Mesodermal cell (in vitro differentiated cells): ENCODE measurements at regions not wholly inside any gene's neighbourhood (a gene's known extent, or its start where the extent isn't known, plus 50 kb on each side); places are given as distances from the start of the nearest gene placed in this dataset.

ENCODE experiments used
- H3K27ac ChIP-seq: 2 replicates; pipeline ENCODE4 v1.7.0; 2013; ENCODE audit warnings: mild to moderate bottlenecking, low read depth, low read length, moderate library complexity; ENCODE audit not compliant: severe bottlenecking
- H3K36me3 ChIP-seq: 2 replicates; pipeline ENCODE4 v1.7.1; 2013; ENCODE audit warnings: mild to moderate bottlenecking, low read length, moderate library complexity; ENCODE audit not compliant: control insufficient read depth, insufficient read depth
- H3K4me1 ChIP-seq: one replicate; pipeline ENCODE4 v1.7.1; 2013; ENCODE audit warnings: mild to moderate bottlenecking, low read length; ENCODE audit not compliant: insufficient read depth, control insufficient read depth, poor library complexity, severe bottlenecking
- H3K4me3 ChIP-seq: 2 replicates; pipeline ENCODE4 v1.7.0; 2013; ENCODE audit warnings: low read length, control low read depth, mild to moderate bottlenecking; ENCODE audit not compliant: insufficient read depth, poor library complexity, severe bottlenecking; ENCODE audit errors: extremely low read depth
- H3K9me3 ChIP-seq: 2 replicates; pipeline ENCODE4 v1.7.1; 2013; ENCODE audit warnings: mild to moderate bottlenecking, low read length, moderate library complexity; ENCODE audit not compliant: control insufficient read depth
- WGBS, 2 experiments: methylation state at CpG; one replicate each; pipeline ENCODE4 v1.1.5; 2013; ENCODE audit warnings: missing lambda C conversion rate in 2 of 2; ENCODE audit not compliant: insufficient coverage in 2 of 2; 5-methylcytosine and 5-hydroxymethylcytosine counted together

DNA sequence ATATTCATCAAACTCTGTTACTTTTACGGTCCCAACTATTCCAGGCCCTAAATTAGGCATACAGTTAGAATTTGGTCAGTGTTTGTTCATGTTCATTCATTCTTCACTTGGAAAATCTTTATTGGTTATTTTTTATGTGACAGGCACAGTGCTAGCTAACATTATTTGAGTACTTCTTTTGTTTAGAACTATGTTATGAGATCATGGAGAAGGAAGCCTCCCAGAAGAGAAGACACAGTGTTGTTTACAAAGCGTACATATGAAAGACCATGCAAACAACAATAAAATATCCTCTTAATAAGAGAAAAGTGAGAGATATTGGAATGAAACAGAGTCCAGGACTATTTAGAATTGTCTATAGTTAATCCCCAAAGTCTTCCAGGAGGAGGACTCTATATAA lies 399.2 kb downstream of the LRIG3 start:
- Histone ChIP-seq H3K4me1 (no peaks in the 10 kb centered on the region), H3K36me3 (no peaks in the 10 kb centered on the region), H3K4me3 (no peak overlapping the region), H3K9me3 (peaks cover 17% of the 10 kb centered on the region), H3K27ac (no peak overlapping the region)
- no CpG with 5 or more reads among the region's 2 CpGs for WGBS, 2 experiments

DNA sequence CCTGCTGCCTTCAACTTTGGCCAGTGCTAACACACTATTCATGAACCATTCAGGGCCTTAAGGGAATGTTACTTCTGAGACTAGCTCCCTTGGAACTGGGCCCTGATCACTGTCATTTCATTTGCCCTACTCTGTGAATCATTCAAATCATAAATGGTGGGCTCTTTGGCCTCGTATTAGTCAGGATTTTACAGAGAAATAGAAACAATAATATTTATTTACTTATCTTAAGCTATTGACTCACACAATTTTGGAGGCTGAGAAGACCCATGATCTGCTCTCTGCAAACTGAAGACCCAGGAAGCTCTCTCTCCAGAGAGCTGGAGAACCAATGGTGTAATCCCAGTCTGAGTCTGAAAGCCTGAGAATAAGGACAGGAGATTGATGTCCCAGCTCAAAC lies 398.5 kb downstream of the LRIG3 start:
- peaks cover 17% of the 10 kb centered on the region for H3K9me3 ChIP-seq
- no peak overlapping the region for H3K4me3 ChIP-seq
- H3K27ac ChIP-seq, result no peak overlapping the region
- H3K36me3 ChIP-seq, result no peaks in the 10 kb centered on the region
- H3K4me1 ChIP-seq, result no peaks in the 10 kb centered on the region
- no CpG with 5 or more reads among the region's 1 CpG for WGBS, 2 experiments

DNA sequence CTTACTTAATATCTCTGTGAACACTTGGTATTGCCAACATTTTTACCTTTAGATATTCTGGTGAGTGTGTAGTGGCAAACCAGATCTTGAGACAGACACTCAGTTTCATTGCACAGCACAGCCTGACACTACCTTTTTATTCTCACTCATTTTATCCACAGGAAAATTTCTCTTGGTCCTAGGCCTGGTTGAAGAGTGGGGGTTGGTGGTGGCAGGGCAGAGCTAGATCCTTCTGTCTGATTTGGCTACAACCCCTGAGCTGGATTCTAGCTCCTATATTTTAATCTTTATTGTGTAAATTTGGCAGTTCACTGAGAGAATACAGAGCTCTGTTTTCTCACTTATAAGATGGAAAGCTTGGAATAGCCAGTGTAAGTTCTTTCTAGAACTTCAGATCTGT lies 396.9 kb downstream of the LRIG3 start:
- no peak overlapping the region for H3K27ac ChIP-seq

DNA sequence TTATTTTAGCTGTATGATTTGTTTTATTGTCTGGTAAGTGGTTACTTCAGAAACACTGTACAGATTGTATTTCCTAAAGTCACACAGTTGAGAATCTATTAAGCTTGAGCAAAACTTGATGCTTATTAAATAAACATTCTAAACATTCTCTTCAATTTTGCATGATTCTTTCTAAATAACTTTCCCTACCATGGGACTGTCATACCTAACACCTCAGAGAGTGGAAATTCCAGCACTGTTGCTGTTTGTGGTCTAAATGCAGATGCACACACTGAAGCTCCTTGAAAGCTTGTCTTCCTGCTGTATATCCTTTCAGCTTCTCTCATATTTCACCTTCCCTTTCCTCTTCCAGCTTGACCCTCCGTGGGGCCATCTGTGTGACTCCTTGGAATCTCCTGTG lies 392.0 kb downstream of the LRIG3 start:
- Histone ChIP-seq H3K4me1 (no peaks in the 10 kb centered on the region), H3K27ac (no peak overlapping the region), H3K4me3 (no peak overlapping the region), H3K36me3 (no peaks in the 10 kb centered on the region), H3K9me3 (no peaks in the 10 kb centered on the region)
- WGBS, 2 experiments, result 0% methylated on average over 1 of the region's 1 CpG

More for the DNA sequence above, 396.9 kb downstream of the LRIG3 start:
- H3K4me1 ChIP-seq, result no peaks in the 10 kb centered on the region
- H3K36me3 ChIP-seq, result no peaks in the 10 kb centered on the region
- H3K9me3 ChIP-seq, result peaks cover 4% of the 10 kb centered on the region
- no peak overlapping the region for H3K4me3 ChIP-seq

DNA sequence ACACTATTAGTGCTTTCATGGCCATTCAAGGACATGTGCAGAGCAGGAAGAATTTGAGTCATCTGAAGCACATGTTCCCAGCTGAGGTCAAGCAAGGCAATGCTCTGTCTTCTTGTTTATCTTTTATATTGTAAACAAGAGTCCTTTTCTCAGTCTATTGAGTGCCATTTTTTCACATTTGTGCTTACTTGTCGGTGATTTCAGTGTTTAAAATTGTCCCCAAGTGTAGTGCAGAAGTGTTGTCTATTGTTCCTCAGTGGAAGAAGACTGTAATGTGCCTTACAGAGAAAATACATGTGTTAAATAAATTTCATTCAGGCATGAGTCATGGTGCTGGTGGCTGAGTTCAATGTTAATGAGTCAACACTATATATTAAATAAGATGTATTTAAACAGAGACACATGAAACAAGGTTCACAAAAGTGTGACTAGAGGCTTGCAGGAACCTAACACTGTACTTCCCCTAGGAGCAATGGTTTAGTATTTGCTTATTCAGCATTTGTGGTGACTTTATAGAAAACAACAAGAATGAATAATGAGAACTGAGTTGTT lies 391.1 kb downstream of the LRIG3 start:
- WGBS, 2 experiments, result 83% methylated on average over 1 of the region's 1 CpG; no CpG with 5 or more reads in 1 of the 2 experiments
- Histone ChIP-seq H3K4me3 (no peak overlapping the region), H3K9me3 (no peaks in the 10 kb centered on the region), H3K36me3 (no peaks in the 10 kb centered on the region), H3K27ac (no peak overlapping the region), H3K4me1 (no peaks in the 10 kb centered on the region)

DNA sequence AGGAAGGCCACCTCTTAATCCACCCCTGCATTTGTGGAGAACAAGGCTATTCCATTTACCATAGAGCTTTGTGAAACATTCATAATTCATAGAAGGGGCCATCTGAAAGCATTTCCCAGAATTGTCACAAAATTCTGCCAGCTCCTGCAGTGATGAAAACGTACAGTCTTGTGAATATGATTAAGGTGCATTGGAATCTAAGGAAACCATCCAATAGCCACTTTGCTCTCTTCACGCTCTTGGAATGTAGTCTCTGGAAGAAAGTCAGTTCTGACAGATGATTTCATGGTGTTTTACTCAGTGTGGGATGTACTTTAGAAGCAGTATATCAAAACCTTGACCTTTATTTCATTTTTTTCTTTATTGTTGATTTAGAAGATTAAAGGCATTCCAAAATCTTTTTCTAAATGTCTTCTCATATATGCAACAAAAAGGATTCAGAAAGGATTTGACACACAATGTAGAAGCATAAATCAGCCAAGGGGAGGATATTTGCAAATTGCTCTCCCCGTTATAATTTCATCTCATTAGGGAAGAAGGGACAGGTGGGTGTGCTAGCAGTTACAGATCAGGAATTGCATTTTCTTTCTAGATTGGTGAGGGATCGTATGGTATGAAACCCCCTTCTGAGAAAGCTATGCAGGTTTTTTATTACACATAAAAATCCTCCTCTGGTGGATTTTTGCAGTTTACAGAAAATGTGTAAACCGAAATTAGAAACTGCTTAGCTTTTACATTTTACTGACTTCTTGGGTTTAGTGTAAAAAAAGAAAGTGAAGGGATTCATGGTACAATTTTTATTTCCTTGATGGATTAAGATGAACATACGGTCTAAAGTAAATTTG lies 390.2 kb downstream of the LRIG3 start:
- Histone ChIP-seq H3K4me3 (no peak overlapping the region), H3K9me3 (no peaks in the 10 kb centered on the region), H3K36me3 (no peaks in the 10 kb centered on the region), H3K4me1 (no peaks in the 10 kb centered on the region), H3K27ac (no peak overlapping the region)
- 73 to 100% methylated on average over 1 to 2 of the region's 6 CpGs for WGBS, 2 experiments

DNA sequence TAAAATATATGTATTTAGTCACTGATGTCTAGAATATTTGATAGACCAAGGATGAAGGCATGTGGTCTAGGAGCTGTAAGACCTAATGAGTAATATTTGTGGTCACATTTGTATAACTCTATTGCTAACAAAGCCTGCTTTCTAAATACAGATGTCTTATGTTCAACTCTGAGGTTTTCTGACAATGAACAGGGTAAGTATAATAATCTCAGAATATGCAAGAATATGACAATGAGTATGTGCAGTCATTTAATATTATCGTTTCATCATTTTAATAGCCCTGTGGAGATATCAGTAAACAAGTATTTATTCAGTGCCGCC lies 389.6 kb downstream of the LRIG3 start:
- Histone ChIP-seq H3K9me3 (no peaks in the 10 kb centered on the region), H3K27ac (no peak overlapping the region), H3K4me1 (no peaks in the 10 kb centered on the region), H3K4me3 (no peak overlapping the region), H3K36me3 (no peaks in the 10 kb centered on the region)
- no CpG with 5 or more reads among the region's 2 CpGs for WGBS, 2 experiments

DNA sequence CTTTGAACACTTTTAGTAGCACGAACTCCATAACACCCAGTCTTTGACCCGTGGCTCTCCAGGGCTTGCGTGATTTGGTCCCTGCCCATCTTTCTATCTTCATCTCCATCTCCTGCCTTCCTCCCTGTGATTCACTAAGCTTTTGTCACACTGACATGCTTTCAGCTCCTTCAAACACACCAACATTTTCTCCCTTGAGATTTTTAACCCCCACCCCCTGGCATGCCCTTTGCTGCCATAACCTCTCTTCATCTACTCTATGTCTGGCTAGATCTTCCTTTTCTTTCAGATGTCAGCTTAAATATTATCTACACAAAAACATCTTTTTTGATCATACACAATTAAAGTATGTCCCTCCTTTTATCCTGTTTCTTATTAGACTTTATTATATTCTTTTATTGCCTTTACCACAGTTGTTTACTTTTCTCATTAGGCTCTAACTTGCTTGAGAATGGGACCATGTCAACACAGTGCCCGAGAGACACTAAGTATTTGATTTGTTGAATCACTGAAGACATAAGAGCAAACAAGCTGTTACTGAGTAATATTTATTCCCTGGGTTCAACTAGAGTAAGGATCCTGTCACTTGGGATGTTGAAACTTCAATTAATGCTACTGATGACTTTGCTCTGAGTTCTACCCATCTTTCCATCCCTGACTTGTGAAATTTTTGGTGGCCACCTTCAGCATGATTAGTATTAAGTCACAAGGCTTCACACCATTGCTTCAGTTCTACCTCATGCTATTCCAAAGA lies 387.3 kb downstream of the LRIG3 start:
- H3K27ac ChIP-seq, result no peak overlapping the region

DNA sequence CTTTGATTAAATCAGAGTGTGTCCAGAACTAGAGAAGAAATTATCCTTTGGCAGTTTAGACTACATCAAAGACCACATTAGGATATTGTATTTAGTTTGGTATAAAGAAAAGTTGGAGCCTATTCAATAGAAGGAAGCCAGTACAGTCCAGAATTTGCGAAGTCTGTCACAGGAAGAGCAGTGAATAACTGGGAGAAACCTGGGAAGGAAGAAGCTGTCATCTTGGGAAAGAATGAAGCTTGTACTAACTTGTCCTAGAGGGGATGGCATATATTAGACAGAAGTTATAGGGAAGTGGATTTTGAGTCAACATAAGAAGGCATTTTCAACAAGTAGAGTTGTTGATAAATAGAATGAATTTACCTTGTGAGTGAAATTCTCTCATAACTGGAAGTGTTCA lies 386.7 kb downstream of the LRIG3 start:
- no peak overlapping the region for H3K27ac ChIP-seq
- H3K4me1 ChIP-seq, result peaks cover 11% of the 10 kb centered on the region
- no peaks in the 10 kb centered on the region for H3K9me3 ChIP-seq
- no peaks in the 10 kb centered on the region for H3K36me3 ChIP-seq
- 100% methylated on average over 1 of the region's 1 CpG for WGBS, 2 experiments
- H3K4me3 ChIP-seq, result no peak overlapping the region

More for the DNA sequence above, 387.3 kb downstream of the LRIG3 start:
- no peaks in the 10 kb centered on the region for H3K9me3 ChIP-seq
- no peaks in the 10 kb centered on the region for H3K36me3 ChIP-seq
- no peak overlapping the region for H3K4me3 ChIP-seq
- WGBS, 2 experiments, result 93% methylated on average over 3 of the region's 4 CpGs
- H3K4me1 ChIP-seq, result peaks cover 10% of the 10 kb centered on the region

DNA sequence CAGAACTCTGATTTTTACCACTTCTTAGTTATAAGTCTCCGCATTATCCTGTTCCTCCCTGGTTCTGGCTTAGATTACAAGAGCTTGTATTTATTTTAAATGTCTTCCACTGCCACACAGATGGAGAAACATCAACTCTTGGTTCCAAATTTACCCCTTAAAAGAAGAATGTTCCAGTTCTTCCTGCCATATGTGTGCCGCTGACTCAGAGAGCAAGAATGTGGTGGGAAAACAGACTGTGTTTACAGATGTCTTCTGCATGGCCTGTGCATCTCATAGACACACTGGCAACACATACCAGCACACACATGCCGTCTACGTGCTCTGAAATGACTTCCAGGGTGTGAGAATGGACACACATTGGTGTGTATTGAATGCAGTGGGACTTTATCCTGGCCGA lies 383.0 kb downstream of the LRIG3 start:
- Histone ChIP-seq H3K36me3 (no peaks in the 10 kb centered on the region), H3K9me3 (no peaks in the 10 kb centered on the region), H3K4me3 (no peak overlapping the region), H3K27ac (peak overlapping the region; percentile 52), H3K4me1 (peaks cover 24% of the 10 kb centered on the region)
- 86% methylated on average over 2 of the region's 5 CpGs; no CpG with 5 or more reads in 1 of the 2 experiments for WGBS, 2 experiments

DNA sequence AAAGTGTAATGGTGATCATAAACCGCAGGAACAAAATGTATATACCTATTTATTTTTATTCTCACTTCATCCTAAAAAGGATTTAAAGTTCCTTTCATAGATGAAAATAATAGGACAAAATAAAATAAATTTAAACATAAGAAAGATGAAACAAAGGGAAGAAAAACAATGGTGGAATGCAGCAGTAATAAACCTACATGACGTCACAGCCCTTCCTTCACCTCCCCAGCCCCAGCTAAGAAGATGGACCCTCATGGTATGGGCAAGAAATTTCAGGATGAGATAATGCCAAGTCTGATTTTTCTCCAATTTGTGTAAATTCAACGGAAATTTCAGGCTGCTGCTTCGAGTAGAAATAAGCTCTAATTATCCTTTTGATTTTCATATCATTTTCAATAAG lies 381.0 kb downstream of the LRIG3 start:
- no peaks in the 10 kb centered on the region for H3K36me3 ChIP-seq
- peaks cover 24% of the 10 kb centered on the region for H3K4me1 ChIP-seq
- no peaks in the 10 kb centered on the region for H3K9me3 ChIP-seq
- H3K4me3 ChIP-seq, result no peak overlapping the region
- WGBS, 2 experiments, result 65 to 86% methylated on average over 2 of the region's 4 CpGs
- no peak overlapping the region for H3K27ac ChIP-seq
